GM19463 (cell line): ENCODE measurements at regions not wholly inside any gene's neighbourhood (a gene's known extent, or its start where the extent isn't known, plus 50 kb on each side); places are given as distances from the start of the nearest gene placed in this dataset.

Experiments
- ATAC-seq: cut with Tn5 transposase; IDR thresholded peaks from one replicate; pipeline ENCODE4 v1.9.1; 2021; ENCODE audit warnings: mild to moderate bottlenecking, moderate library complexity; ENCODE audit not compliant: unreplicated experiment

- ATAC-seq: no peak
These were observed 364.1 kb downstream of the MFSD1 start for GRCh38 chr3:159165961-159166360.

DNA sequence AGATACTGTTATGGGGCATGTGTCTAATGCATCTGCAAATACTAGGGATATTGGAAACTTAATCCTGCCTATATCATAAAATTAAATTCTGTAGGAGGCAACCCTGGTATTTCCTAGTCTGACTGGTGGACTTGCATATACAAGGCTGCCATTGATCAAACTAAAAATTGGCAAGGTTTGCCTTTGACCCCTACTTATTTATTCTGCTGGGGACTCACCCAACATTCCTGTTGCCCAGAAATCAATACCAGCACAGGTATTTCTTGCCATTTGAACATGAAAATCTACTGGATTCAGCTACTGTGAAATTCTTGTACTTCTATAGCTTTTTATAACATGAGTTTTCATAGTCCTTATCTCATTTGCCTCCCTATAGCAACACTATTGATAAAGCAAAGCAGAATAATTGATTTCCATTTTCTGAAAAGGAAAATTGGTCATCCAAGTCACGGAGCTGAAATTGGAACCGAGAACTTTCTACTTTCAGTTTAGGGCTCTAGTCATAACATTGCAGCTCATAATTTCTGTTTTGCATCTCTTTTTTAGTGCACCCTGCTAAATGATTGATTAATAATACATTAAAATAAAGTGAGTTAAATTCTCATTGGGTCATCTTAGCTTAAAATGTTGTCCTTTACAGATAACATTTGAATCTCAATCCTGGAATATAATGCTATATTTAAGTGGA is 365.2 kb downstream of the MFSD1 start:
- ATAC-seq: no peak

DNA sequence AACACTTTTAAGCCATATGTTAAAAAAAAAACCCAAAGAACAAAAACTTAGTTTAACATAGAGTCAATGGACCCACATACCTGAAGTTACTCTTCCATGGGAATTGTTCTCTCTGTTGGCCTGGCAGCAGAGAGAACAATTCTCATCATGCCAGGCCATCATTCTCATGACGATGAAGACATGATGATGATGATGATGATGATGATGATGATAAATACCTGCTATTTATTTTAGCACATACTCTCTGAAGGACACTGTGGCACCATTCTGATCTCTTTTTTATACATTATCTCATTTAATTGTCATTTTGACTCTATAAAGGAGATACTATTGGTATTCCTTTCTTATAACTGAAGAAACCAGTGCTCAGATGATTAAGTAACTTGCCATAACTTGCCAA is 366.9 kb downstream of the MFSD1 start:
- no peak for ATAC-seq

GRCh38 chr3:159169828-159170227 is 368.0 kb downstream of the MFSD1 start:
- no peak for ATAC-seq

DNA sequence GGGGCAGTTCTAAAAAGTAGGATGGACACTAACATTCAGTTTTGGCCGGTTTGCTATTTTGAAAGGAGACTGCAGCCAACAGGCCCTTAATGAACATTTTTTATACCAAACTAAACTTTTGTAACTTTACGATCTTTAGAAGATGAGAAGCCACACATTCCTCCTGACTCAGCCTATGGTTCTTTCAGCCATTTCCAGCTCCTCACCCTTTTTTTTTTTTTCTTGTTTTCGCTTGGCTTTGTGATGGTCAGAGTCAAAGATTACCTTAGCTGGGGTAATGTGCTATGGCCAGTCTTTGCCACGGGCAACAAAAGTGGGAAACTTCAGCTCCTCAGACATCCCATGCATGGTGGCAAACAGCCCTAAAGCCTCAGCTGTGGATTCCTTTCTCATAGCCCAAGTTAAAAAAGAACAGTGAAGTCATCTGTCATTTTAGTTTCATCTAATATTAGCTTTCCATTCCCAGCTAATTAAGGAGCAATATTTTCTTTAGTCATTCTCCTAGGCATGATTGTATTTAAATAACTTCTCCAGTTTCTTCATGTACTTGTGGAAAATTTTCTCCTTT is 368.7 kb downstream of the MFSD1 start:
- no peak for ATAC-seq

DNA sequence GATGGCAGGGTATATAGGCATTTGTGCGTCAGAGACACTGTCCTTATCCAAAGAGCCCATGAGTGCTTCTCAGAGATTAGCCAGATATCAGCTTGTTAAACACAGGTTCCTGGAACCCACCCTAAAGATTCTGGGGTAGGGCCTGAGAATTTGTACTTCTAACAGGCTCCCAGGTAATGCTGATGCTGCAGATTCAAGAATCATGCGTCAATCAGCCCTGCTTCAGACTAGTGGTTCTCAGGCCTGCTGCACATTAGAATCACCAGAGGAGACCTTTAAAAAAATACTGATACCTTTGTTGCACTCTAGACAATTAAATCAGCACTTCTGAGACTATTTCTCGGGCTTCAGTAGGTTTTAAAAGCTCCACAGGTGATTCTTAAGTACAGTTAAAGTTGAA is 369.5 kb downstream of the MFSD1 start:
- no peak for ATAC-seq

GRCh38 chr3:159172473-159172872 is 370.6 kb downstream of the MFSD1 start:
- no peak for ATAC-seq

- no peak for ATAC-seq
These were observed 373.1 kb downstream of the MFSD1 start for GRCh38 chr3:159174715-159175692.

GRCh38 chr3:159178209-159178897 is 376.5 kb downstream of the MFSD1 start:
- ATAC-seq: no peak

DNA sequence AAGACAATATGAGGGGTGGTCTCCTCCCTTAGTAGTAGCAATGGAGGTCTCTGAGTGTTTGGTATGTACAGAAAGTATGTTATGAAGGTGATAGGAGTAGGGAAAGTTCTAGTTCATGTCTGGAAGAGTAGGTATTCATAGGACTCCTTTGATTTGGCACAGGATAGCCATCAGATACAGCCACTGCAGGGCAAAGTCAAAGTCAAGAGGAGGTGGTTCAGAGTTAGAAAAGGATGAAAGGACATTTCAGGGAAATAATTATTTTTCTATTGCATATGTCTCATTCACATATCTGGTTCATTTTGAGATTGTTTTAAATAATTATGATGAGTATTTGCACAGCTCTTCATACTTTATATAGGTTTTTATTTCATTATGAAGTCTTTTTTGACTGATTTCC is 381.1 kb downstream of the MFSD1 start:
- ATAC-seq: no peak

DNA sequence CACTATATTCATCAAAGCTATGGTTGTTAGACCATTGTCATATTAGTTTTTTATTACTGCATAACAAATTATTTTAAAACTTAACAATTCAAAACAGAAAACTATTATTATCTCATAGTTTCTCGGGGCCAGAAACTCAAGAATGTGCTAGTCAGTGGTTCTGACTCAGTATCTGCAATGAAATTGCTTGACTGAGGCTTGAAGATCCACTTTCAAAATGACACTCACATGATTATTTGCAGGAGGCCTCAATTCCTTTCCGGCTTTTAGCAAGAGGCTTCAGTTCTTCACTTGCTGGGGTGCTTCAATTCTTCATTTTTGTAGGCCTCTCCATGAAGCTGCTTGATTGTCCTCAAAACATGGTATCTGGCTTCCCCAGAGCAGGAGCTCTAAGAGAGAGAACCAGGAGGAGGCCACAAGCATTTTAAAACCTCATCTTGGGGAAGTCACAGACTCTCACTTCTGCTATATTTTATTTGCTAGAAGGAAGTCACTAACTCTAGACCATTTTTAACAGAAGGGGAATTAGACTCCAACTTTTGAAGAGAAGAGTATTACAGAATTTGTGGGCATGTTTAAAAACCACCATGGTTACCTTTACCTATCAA is 383.7 kb downstream of the MFSD1 start:
- ATAC-seq: peak; percentile 35

GRCh38 chr3:159186581-159186980 is 384.7 kb downstream of the MFSD1 start:
- no peak for ATAC-seq

DNA sequence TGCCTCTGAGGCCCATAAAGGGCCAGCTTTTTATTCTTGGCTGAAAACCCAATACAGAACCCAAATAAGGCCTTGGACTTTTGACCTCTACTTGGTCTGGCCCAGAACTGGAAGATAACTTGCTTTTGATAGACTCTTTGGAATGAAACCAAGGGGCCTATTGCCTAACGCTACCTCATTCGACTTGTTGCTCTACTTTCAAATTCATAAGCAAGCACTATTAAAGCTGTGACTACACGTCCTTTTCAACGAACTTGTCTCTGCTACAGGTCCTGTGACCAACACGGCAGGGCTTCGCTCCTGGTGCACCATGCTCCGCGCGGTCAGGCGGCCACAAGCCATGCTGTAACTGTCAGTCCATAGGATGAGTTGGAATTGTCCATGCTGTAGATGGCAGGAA is 385.4 kb downstream of the MFSD1 start:
- no peak for ATAC-seq

- no peak for ATAC-seq
These were observed 385.9 kb downstream of the MFSD1 start for GRCh38 chr3:159187706-159188105.

DNA sequence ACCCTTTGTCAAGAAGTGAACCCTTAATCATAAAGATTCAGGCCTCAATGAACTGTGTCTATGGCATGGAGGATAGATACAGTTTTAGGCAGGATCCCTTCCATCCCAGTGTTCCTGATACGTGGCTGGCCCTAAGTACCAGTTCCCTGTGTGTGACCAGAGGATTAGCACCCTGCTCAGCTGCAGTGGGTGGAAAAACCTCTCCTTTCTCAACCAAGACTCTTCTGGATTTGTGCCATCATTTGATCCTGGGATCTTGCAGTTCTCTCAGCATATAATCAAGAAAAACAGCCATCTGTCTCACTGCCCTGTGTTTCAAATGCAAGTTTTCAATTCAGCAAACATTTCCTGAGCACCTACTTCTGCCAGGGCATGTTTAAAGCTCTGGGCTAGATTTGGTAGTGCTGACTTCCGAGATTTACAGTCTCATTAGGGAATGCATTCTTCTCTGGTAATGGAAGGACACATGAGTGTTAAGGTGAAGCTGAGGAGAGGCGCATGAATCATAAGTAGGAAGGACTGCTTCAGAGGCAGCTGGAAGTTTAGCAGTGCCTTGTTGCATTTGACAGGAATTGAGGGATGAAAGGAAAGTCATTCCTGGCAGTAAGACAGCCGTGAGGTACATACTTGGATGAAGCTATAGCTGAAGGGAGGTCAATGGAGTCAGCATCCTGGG is 388.3 kb downstream of the MFSD1 start:
- no peak for ATAC-seq

DNA sequence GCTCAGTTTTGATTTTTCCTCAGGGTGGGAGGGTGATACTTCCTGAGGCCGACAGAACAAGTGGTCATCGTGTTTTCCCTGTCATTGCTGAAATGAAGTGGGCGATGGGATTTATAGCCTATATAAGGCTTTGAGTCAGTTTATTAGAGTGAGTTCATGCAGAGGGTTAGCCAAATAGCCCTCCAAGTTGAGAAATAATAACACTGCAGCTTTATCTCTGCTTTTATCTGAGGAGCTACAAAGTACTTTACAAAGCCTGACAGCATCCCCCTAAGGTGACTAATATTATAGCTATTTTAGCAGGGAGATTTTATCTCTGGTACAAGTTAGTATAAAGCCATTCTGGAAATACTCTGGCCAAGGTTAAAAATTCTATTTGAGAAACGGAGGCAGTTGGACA is 389.6 kb downstream of the MFSD1 start:
- no peak for ATAC-seq

DNA sequence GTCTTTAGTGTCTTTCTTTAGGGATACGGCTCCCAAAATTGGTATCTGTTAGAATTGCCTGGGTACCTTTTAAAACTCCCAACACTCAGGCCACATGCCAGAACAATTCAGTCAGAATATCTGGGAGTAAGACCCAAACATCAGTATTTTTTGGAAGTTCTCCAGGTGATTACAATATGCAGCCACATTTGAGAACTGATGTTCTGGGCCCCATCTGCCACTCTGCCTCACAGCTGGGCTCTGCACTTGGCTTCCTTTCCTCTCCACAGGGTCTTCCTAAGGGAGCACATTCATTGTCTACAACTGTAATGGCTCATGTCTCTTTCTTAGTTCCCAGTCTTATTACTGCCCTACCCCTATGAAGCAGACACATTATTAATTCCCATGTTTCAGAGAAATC is 394.5 kb downstream of the MFSD1 start:
- ATAC-seq: no peak

- no peak for ATAC-seq
These were observed 398.3 kb downstream of the MFSD1 start for GRCh38 chr3:159200176-159200575.

GRCh38 chr3:159208050-159208449 is 406.2 kb downstream of the MFSD1 start:
- no peak for ATAC-seq

DNA sequence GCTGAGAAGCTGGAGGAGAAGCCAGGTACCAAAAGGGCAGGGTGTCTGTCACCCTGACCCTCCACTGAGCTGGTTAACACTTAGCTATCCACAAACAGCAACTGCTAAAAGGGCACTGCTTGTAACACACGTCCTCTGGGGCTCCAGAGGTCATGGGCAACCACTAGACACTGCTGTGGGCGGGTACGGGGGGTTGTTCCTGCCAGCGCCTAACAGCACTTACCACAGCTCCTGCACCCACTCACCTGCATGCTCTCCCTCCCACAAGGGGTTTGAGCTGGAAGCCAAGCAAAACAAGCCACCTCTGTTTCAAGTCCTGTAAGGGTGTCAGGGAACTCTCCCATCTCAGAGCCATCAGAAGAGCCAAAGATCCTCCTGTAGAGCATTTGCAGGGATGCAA is 407.6 kb downstream of the MFSD1 start:
- no peak for ATAC-seq
